8988T (cell line): ENCODE measurements at regions not wholly inside any gene's neighbourhood (a gene's known extent, or its start where the extent isn't known, plus 50 kb on each side); places are given as distances from the start of the nearest gene placed in this dataset.
"Not testable (repeated sequence)": the region's sequence is repeated elsewhere in the genome, so short reads cannot be mapped to it uniquely, and the experiment has no call there.

Experiments used
- DNase-seq: peaks from one replicate; pipeline ENCODE4 v3.0.0; 2011

DNA sequence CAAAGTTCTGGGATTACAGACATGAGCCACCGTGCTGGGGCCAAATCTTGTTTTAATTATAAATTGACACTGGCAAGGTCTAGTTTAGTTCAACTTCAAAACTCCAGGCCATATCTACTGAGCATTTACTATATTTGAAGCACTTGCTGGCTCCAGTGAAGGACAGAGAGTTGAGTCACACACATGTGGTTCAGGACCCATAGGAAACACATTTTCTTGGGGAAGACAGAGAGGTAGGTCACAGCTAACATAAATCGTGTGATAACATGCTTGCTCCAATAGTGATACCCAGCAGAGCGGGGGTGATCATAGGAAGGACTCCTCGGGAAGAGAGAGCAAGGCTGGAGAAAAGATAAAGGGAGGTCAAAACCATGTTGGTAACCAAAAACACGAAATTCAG lies 170.6 kb upstream of the TSC22D1 start:
- no peak for DNase-seq

DNA sequence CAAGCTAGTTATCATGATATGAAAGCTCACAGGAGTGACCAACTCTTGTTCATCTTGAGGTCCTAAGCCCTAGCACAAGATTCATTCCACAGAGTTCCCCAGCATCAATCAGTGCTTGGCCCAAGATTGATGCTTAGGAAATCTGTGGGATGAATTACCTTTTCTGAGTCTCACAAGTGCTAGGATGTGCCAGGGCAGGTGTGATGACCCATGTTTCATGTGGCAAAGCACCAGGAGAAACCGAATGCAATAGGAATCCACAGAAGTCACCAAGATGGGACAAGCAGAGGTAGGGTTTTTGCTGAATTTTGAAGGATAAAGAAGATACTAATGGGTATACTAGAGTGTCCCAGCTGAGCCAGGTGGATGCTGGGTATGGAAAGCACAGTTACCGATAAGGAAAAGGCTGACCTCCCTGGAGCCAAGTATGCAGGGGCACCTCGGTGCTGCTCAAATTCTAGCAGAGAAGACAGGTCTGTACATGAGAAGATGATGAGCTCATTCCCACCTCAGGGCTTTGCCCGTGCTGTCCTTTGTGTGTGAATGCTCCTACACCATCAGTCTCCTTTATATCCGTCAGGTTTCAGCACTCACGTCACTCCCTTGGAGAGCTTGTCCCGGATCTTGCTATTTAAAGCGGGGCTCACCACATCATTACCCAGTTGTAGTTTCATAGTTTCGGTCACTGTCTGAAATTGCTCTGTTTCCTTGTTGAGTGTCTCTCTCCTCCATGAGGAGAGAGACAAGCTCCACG lies 168.9 kb upstream of the TSC22D1 start:
- DNase-seq: no peak

DNA sequence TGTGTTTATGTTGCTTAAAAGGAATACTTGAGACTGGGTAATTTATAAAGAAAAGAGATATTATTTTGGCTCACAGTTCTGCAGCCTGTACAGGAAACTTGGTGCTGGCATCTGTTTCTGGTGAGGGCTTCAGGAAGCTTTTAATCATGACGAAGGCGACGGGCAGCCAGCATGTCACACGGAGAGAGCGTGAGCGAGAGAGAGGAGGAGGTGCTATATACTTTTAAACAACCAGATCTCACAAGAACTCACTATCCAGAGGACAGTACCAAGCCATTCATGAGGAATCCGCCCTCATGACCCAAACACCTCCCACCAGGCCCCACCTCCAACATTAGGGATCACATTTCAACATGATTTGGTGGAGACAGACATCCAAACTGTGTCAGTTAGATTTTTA lies 163.4 kb upstream of the TSC22D1 start:
- no peak for DNase-seq

DNA sequence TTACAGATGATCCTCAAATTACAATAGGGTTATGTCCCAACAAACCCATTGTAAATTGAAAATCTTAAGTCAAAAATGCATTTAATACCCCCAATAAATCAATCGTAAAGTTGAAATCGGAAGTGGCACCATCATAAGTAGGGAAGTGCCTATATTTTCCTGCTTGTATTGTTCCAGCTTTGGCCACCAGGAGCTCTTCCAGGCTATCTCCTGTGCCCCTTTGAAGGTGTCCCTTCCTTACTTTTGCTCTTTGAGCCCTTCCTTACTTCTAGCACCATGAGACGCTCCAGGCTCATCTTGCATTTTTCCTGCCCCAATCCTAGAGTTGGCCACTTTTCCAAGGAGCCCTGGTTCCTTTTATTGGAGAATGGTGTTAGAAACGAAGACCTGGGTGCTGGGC lies 163.0 kb upstream of the TSC22D1 start:
- no peak for DNase-seq

DNA sequence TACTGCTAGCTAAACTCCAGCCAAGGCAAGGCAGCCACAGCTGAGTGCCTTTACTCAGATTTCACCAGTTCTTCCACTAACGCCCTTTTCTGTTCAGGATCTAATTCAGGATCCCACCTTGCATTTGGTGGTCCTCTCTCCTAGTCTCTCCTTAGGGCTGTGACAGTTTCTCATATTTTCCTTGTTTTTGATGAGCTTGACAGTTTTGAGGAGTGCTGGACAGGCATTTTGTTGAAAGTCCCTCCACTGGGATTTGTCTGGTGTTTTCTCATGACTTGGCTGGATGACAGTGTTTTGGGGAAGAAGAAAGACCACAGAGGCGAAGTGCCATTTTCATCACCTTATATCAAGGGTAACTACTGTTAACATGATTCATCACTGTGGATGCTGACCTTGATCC lies 162.3 kb upstream of the TSC22D1 start:
- no peak for DNase-seq

DNA sequence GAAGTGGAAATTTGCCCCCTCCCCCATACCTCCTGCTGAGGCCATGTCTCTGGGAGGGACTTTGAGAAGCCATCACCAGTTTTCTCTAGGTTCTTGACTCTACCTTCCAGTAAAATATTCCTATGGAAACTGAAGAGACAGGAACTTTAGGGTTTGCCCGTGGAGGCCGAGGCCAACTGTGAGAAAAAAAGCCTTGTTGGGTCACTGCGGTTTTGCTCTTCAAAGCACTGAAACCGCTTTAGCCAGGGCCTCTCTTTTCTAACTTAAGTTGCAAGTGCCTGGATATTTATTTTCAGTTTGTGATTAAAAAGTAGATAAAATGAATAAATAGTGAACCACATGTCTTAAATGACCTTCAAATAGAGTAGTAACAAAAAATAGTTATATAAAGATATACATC lies 159.7 kb upstream of the TSC22D1 start:
- DNase-seq: no peak

DNA sequence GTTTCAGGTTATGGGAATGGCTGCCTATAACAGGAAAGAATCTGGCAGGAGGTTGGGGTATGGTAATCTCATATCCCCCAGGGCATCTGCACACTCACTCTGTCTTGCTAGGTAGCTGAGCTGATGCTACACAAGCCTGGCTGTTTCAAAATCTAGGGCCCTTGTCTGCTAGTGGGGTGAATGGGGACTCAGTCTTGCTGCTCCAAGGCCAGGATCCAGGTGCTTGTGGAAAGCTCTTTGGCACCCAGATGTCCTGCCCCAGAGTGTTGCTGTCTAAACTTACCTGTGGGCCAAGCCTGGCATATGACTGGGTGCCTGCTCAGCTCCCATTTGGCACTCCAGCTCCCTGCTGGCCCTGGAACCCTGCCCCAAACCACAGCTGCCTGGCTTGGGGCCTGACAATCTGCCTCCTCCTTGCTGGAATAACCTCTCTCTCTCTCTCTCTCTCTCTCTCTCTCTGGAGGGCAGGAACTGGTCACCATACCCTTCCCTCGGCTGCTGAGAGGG lies 158.1 kb upstream of the TSC22D1 start:
- DNase-seq: no peak

DNA sequence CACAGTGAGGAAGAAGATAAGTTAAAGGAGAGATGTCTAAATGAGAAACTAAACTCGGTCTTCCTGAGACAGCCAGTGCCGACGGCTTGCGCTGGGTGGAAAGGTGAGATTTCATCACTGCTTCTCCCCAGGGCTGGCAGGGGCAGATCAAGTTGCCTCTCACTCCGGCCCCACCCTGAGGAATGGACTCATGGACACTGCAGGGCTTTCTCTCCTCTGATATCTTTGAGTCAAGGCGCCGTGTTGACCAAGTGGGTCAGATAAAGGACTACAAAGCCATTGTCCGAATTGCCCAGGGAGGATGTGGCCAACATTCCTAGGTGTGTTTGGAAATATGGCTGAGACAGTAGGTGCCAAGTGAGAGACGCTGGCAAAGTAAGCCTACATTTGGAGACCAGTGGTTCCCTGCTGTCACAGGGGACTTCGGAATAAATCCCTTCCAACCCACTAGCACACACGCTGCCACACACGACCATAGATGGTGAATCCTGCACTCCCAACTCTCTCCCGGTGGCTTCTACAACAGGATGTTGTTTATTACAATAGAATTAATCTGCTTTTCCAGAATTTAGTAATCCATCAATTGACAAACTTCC lies 156.5 kb upstream of the TSC22D1 start:
- DNase-seq: no peak

DNA sequence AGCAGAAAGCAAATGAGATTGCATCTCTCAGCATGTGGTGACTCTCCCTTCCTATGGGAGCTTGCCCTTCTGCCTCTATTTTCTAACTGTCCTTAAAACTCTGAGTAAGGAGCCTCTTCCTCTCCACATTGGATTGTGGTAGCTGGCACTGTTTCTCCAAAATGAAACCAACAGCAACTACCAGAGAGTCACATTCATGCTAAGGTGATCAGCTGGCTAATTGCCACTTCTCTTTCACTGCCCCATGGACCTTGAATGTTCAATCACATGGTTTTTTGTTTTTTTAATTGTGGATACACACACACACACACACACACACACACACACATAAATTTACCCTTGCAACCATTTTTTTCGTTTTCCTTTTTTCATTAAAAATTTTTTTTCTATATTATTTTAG lies 154.7 kb upstream of the TSC22D1 start:
- no peak for DNase-seq

DNA sequence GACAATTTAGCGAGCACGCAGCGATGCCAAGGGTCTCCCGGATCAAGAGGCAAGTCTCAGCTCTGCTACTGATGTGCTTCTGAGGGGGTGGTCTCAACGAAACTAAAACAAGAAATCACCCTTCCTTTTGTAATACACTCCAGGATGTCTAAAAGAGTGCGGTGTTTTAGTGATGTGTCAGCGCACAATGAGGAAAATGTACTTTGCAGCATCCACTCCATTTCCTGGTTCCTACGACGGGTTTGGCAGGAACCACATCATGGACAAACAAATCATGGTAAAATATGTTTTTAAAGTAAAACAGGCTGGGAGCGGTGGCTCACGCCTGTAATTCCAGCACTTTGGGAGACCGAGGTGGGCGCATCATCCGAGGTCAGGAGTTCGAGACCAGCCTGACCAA lies 154.0 kb upstream of the TSC22D1 start:
- no peak for DNase-seq

DNA sequence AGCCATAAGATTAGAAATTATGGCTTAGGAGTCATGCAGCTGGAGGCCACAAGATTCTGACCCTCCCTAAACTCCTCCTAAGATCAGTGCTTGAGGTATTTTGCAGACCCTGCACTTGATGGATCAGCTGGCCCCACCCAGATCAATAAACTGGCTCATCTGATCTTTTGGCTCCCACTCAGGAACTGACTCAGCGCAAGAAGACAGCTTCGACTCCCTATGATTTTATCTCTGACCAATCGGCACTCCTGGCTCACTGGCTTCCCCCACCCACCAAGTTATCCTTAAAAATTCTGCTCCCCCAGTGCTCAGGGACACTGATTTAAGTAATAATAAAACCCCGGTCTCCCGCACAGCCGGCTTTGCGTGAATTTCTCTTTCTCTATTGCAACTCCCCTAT lies 151.5 kb upstream of the TSC22D1 start:
- DNase-seq: not testable (repeated sequence)

DNA sequence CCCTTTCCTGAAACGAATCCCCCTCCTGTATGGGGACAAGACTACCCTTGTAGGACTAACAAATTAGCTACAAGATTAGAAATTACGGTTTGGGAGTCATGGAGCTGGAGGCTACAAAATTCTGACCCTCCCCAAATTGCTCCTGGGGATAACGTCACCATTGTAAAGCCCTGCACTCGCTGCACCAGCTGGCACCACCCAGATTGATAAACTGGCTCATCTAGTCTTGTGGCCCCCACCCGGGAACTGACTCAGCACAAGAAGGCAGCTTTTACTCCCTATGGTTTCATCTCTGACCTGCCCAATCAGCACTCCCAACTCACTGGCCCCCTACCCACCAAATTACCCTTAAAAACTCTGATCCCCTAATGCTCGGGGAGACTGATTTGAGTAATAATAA lies 150.6 kb upstream of the TSC22D1 start:
- no peak for DNase-seq

DNA sequence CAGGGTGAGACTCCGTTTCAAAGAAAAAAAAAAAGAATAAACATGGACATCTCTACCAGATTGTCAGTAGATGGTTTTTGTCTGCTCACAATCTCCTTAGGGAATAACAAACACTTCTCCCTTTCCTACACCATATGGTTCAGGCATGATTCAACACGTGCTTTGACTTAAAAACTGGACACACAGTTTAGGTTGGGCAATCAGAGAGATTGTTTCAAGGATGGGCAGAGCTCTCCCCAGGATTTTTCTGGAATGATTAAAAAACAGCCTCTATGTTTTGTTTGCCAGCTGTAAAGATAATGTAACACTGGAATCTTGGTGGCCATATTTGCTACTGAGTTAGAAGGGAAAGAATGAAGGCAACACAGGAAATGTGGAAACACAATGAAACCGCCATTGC lies 150.1 kb upstream of the TSC22D1 start:
- no peak for DNase-seq

DNA sequence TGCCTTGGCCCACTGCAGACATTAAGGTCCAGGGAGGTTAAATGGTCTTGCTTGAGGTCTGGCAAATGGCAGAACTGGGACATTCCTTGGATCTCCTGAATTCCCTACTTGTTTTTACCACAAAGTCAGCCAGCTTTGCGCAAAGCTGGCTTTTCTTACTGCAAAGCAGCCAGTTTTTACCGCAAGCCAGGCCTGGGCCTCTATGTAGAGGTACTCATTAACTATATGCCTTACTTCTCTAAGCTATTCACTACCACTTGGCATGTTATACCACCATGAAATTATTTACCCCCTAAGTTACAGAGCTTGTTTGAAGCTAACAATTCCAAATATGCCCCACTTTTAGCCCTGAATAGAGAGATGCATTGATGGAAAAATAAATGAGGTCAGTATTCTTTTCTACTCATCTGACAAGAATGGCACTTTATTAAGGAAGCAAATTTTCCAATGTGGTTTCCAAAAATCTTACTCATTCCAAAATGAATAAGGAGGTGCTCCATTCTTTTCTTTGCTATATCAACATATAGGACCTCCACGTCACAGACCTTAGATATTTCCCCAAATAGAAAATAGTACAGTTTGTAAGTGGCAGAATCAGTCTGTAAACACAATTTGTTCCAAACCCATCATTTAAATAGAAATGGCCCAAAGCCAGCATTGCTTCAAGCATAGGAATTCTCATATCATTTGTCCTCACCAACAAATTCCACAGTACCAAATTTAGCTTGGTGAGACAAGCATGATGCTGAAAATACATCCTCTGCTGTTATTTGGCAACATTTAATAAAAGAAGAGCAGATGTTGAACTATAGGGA lies 143.9 kb upstream of the TSC22D1 start:
- no peak for DNase-seq

DNA sequence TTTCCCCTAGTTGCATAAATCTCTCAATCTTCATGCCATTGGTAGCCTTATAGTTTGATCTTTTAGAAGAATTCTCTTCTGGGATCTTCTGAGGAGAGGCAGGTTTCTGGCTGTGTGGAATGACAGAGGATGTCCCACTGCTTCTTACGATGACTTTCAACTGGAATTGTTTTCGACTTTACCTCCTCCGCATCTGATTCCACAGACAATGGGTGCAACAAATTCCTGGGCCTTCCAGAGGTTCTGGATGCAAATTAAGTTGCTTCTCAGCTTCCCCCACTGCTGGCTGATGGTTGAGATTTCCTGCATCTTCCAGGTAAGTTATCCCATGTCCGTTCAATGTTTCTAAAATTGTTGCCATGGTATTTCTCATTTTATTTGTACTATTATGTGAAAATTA lies 142.3 kb upstream of the TSC22D1 start:
- no peak for DNase-seq

DNA sequence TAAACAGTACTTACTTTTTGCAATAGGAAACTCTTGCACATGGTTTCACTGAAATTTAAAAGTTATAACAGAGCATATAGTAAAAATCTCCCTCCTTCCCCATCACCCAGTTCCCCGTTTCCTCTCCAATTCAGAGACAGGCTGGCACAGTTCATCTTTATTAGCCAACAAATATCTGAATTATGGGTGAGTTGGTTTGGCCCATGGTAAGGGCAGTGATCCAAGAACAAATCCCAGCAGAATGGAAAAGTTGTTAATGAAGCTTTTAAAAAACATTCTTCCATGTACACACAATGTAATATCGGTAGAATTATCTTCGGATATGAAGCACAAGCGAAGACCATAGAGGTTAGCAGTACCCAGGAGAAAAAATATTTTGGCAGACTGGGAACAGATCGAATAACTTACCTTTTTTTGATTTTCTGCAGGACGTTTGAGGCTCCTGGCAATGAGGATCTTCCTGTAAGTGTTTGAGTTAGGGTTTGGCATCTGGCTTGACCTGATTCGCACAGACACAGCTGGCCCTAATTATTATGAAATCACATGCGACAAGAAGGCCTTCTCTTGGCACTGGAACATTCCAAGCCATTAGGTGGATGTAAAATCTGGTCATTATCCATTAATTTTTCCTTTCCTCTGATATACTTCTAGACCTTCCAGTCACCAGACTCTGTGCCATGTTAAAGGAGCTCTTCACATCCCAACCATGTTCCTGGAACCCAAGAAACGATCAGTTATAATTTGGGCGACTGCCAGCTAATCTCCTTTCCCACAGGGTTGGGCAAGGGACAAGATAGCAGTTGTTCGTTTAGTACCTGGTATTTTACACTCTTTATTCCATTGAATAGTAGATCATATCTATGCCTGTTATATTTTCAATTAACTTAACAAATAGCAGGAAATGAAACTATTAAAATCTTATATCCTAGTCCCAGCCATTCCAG lies 139.4 kb upstream of the TSC22D1 start:
- DNase-seq: no peak

DNA sequence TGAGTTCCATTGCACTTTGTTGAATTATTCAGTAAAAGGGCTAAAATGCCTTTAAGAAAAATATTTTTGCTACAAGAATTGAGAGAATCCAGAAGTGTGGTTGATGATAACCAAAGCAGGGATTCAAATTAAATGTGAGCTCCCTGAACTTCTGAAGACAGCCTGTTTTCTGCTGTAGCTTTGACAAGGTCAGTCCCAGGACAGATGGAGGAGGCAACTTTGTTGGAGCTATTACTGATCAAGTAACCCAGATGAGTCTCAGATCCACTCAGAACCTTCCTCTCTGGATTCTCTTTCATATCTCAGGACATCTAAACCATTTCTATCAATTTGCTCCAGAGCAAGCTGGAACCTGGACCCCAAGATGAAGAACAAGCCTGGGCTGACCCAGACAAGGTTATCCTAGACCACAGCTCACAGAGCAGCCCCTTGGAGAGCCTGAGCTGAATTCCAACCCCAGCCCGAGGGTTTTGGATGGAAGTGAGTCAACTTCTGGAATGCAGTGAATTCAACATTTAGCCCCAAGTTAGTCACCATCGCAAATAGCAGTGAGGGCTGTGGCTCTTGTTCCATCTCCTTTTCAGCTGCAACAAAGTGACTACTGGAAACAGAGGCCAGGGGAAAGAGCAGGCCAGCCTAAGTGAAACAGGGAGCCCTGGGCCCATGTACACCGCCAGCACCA lies 137.8 kb upstream of the TSC22D1 start:
- DNase-seq: peak; percentile 44

DNA sequence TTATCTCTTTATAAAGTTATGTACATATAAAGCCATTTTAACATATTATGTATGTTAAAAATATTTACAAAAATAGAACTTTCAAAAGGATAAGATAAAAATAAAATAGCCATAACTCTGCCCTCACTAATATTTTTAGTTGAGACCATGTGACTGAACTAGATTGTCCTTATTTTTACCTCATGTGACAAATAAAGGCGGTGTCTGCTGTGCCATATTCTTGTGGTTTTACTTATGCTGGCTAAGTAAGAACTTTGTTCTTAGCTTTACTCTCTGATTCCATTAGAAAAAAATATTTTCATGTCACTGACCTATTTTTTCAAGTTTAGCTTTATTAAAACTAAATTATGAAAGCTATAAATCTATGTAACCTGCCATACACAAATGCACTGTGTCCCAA lies 135.6 kb upstream of the TSC22D1 start:
- DNase-seq: no peak

DNA sequence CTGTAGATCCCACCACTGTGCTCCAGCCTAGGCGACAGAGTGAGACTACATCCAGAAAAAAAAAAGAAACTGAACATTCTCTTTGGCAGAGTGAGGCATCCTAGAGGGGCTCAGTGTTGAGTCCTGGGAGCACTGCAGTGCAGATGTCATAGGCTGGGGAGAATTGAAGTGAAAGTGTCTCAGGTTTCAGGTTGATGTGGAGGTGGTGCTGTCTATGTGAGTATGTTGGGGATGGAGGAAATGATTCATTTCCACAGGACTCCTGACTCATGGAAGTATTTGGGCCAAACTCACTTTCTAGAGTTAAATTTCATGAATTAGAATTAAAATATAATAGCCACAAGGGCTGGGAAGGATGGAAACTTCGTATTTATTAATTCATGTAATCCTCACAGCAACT lies 134.4 kb upstream of the TSC22D1 start:
- peak; percentile 44 for DNase-seq

DNA sequence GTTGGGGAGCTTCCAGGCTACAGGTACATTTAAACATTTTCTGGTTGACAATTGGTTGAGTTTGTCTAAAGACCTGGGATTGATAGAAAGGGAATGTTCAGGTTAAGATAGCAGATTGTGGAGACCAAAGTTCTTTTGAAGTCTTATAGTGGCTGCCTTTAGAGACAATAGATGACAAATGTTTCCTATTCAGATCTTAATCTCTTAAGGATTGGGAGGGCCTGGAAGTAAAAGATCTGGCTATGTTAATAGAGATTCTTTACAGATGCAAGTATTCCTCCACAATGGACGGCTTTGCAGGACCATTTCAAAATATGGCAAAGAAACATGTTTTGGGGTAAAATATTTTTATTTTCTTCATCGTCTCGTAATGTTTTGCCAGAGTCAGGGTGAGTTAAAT lies 128.7 kb upstream of the TSC22D1 start:
- not testable (repeated sequence) for DNase-seq

DNA sequence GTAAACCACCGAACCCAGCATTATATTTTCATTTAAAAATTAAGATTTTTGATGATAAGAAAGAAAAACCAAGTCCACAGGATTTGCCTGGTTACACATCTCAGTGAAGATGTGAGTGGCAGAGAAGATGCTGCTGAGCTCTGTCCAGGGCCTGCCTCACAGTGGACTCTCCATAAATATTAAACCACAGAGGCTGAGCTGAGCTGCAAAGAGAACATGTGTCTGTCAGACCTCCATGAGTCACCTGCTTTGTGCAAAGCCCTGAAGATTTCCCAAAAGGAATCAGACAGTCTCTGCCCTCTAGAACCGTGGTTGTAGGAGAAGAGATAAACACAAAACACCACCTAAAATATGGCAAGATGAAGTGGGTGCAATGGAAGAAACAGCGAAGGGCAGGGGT lies 127.2 kb upstream of the TSC22D1 start:
- DNase-seq: no peak

DNA sequence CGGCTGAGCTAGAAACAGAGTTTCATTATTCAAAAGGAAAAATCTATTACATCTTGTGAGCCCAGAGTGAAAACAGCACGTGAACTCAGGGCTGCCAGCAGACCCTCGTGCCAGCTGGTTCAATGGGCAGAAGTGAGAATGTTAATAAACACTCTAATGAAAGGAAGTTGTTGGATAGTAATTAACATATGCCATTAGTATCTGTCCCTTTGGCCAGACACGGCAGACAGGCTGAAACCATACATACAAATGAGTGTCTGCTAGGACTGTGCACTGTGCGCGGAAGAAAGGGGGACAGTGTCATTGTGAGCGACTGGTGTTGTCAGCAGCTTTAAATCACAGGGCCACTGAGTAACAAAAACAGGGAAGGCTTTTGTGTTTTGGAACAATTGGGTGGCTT lies 121.9 kb upstream of the TSC22D1 start:
- no peak for DNase-seq
